CD4-positive, alpha-beta T cell treated with Interleukin-17A for 1 hour (primary cell): ENCODE measurements at regions not wholly inside any gene's neighbourhood (a gene's known extent, or its start where the extent isn't known, plus 50 kb on each side); places are given as distances from the start of the nearest gene placed in this dataset.
"Not testable (repeated sequence)": the region's sequence is repeated elsewhere in the genome, so short reads cannot be mapped to it uniquely, and the experiment has no call there.

Source experiments
- DNase-seq: peaks from one replicate; pipeline ENCODE4 v3.0.0-alpha.2; 2020

- DNase-seq, result no peak
These were observed 133.6 kb upstream of the XPO1 start for GRCh38 chr2:61671561-61672315.

- peak; percentile 38 for DNase-seq
These were observed 132.7 kb upstream of the XPO1 start for GRCh38 chr2:61670591-61671501.

- DNase-seq, result no peak
These were observed 126.0 kb upstream of the XPO1 start for GRCh38 chr2:61664190-61664589.

GRCh38 chr2:61662990-61663389, 124.8 kb upstream of the XPO1 start:
- peak; percentile 37 for DNase-seq

- no peak for DNase-seq
These were observed 122.6 kb upstream of the XPO1 start for GRCh38 chr2:61660511-61661388.

GRCh38 chr2:61658841-61659780, 121.0 kb upstream of the XPO1 start:
- peak; percentile 25 for DNase-seq

GRCh38 chr2:61649946-61650345, 111.8 kb upstream of the XPO1 start:
- DNase-seq, result not testable (repeated sequence)

GRCh38 chr2:61649021-61649420, 110.9 kb upstream of the XPO1 start:
- DNase-seq, result no peak

- DNase-seq, result no peak
These were observed 108.9 kb upstream of the XPO1 start for GRCh38 chr2:61647044-61647443.

- DNase-seq, result no peak
These were observed 107.8 kb upstream of the XPO1 start for GRCh38 chr2:61645911-61646310.

- DNase-seq, result not testable (repeated sequence)
These were observed 105.0 kb upstream of the XPO1 start for GRCh38 chr2:61643153-61643552.

GRCh38 chr2:61640406-61640805, 102.2 kb upstream of the XPO1 start:
- no peak for DNase-seq

- DNase-seq, result no peak
These were observed 101.6 kb upstream of the XPO1 start for GRCh38 chr2:61639721-61640120.

GRCh38 chr2:61636686-61637085, 98.5 kb upstream of the XPO1 start:
- no peak for DNase-seq

GRCh38 chr2:61634512-61634911, 96.4 kb upstream of the XPO1 start:
- DNase-seq, result no peak

- no peak for DNase-seq
These were observed 95.1 kb upstream of the XPO1 start for GRCh38 chr2:61633250-61633649.

GRCh38 chr2:61632276-61633169, 94.4 kb upstream of the XPO1 start:
- no peak for DNase-seq

GRCh38 chr2:61631321-61631720, 93.2 kb upstream of the XPO1 start:
- no peak for DNase-seq

GRCh38 chr2:61626827-61627226, 88.7 kb upstream of the XPO1 start:
- no peak for DNase-seq

GRCh38 chr2:61623747-61624146, 85.6 kb upstream of the XPO1 start:
- no peak for DNase-seq
